IMR-90 (cell line): ENCODE measurements at regions not wholly inside any gene's neighbourhood (a gene's known extent, or its start where the extent isn't known, plus 50 kb on each side); places are given as distances from the start of the nearest gene placed in this dataset.

Source experiments
- ATAC-seq: fragments of 200-7000 bp; cut with Tn5 transposase; 2 replicates; pipeline ENCODE4 v1.9.1; 2020; ENCODE audit warnings: low read depth, mild to moderate bottlenecking, moderate library complexity
- BruUV-seq: library from RNA; stranded (reverse); fragments of 400-500 nt; replicated peaks from 2 replicates; lab custom pipeline; 2021; lab: Mats Ljungman, UMichigan
- CTCF ChIA-PET: fragments of 300-600 bp; formaldehyde crosslinking; extraction: SDS; loops from one replicate; lab custom pipeline; 2021; ENCODE audit warnings: antibody characterized with exemption; lab: Yijun Ruan, JAX
- POLR2A ChIA-PET: fragments of 300-600 bp; sonication (Branson Sonifier 250); formaldehyde crosslinking; loops from one replicate; lab custom pipeline; 2022; ENCODE audit warnings: antibody characterized with exemption; ENCODE audit not compliant: unreplicated experiment; lab: Charles Lee
- DNase-seq: peaks from one replicate; pipeline ENCODE4 v3.0.0; 2013
- H2AFZ ChIP-seq: replicated peaks from 2 replicates; pipeline ENCODE3; 2013; ENCODE audit warnings: low read length, mild to moderate bottlenecking; ENCODE audit not compliant: poor library complexity
- H2AK5ac ChIP-seq: 2 replicates; pipeline ENCODE4 v1.6.1; 2013; ENCODE audit warnings: low read depth, low read length, inconsistent platforms
- H2AK9ac ChIP-seq: replicated peaks from 2 replicates; pipeline ENCODE3; 2013; ENCODE audit warnings: mild to moderate bottlenecking, low read depth, low read length, moderate library complexity; ENCODE audit not compliant: poor library complexity
- H2BK120ac ChIP-seq: 2 replicates; pipeline ENCODE4 v1.6.1; 2013; ENCODE audit warnings: low read depth, low read length, inconsistent platforms
- H2BK15ac ChIP-seq: 3 replicates; pipeline ENCODE4 v1.6.1; 2013; ENCODE audit warnings: low read depth, low read length, inconsistent platforms
- H2BK20ac ChIP-seq: 2 replicates; pipeline ENCODE4 v1.6.1; 2013; ENCODE audit warnings: low read depth, mild to moderate bottlenecking, inconsistent platforms, low read length, moderate library complexity
- H2BK5ac ChIP-seq: 2 replicates; pipeline ENCODE4 v1.6.1; 2013; ENCODE audit warnings: mild to moderate bottlenecking, low read depth, low read length, inconsistent platforms; ENCODE audit not compliant: poor library complexity, severe bottlenecking
- H3K14ac ChIP-seq: replicated peaks from 2 replicates; pipeline ENCODE4 v1.6.1; 2013; ENCODE audit warnings: low read depth, low read length, inconsistent platforms
- H3K18ac ChIP-seq: 2 replicates; pipeline ENCODE4 v1.6.1; 2013; ENCODE audit warnings: low read depth, low read length, control low read depth
- H3K23ac ChIP-seq: 2 replicates; pipeline ENCODE4 v1.6.1; 2013; ENCODE audit warnings: low read depth, low read length, inconsistent platforms
- H3K27ac ChIP-seq: 2 replicates; pipeline ENCODE4 v1.5.1; 2013; ENCODE audit warnings: mild to moderate bottlenecking, control low read depth, low read length; ENCODE audit not compliant: insufficient read depth
- H3K27me3 ChIP-seq: 2 replicates; pipeline ENCODE4 v1.6.1; 2013; ENCODE audit warnings: low read length; ENCODE audit not compliant: control insufficient read depth, insufficient read depth
- H3K36me3 ChIP-seq: 2 replicates; pipeline ENCODE4 v1.6.1; 2013; ENCODE audit warnings: low read length, mixed read lengths; ENCODE audit not compliant: control insufficient read depth, insufficient read depth
- H3K4ac ChIP-seq: 2 replicates; pipeline ENCODE4 v1.6.1; 2013; ENCODE audit warnings: low read depth, low read length, inconsistent platforms
- H3K4me1 ChIP-seq: 2 replicates; pipeline ENCODE4 v1.6.1; 2013; ENCODE audit warnings: low read length, mixed read lengths; ENCODE audit not compliant: control insufficient read depth, insufficient read depth
- H3K4me2 ChIP-seq: 2 replicates; pipeline ENCODE4 v1.6.1; 2013; ENCODE audit warnings: low read depth, mild to moderate bottlenecking, control low read depth, low read length, moderate library complexity
- H3K4me3 ChIP-seq: 2 replicates; pipeline ENCODE4 v1.5.1; 2013; ENCODE audit warnings: low read depth, mild to moderate bottlenecking, control low read depth, low read length, moderate library complexity; ENCODE audit not compliant: insufficient read depth
- H3K56ac ChIP-seq: 2 replicates; pipeline ENCODE4 v1.6.1; 2013; ENCODE audit warnings: low read length, inconsistent platforms; ENCODE audit not compliant: insufficient read depth; ENCODE audit errors: extremely low read depth
- H3K79me1 ChIP-seq, 2 experiments: 2 replicates each; pipeline ENCODE4 v1.6.1; 2013; ENCODE audit warnings: low read length in 2 of 2, inconsistent platforms in 1 of 2, low read depth in 1 of 2
- H3K9ac ChIP-seq: 2 replicates; pipeline ENCODE4 v1.6.1; 2013; ENCODE audit warnings: low read depth, low read length, control low read depth
- H3K9me1 ChIP-seq: 2 replicates; pipeline ENCODE4 v1.6.1; 2013; ENCODE audit warnings: low read length, inconsistent platforms; ENCODE audit not compliant: insufficient read depth
- H3K9me3 ChIP-seq: 2 replicates; pipeline ENCODE4 v1.6.1; 2013; ENCODE audit warnings: low read length; ENCODE audit not compliant: control insufficient read depth, insufficient read depth
- H4K20me1 ChIP-seq: 2 replicates; pipeline ENCODE4 v1.6.1; 2013; ENCODE audit warnings: low read length, inconsistent platforms; ENCODE audit not compliant: insufficient read depth
- H4K5ac ChIP-seq: 2 replicates; pipeline ENCODE4 v1.6.1; 2013; ENCODE audit warnings: mild to moderate bottlenecking, low read depth, low read length, control low read depth
- H4K8ac ChIP-seq, 2 experiments: 2 replicates each; pipeline ENCODE4 v1.6.1; 2013; ENCODE audit warnings: low read depth in 2 of 2, low read length in 2 of 2, control low read depth in 1 of 2, inconsistent platforms in 1 of 2
- H4K91ac ChIP-seq: 2 replicates; pipeline ENCODE4 v1.6.1; 2013; ENCODE audit warnings: low read depth, low read length, inconsistent platforms; ENCODE audit not compliant: insufficient read depth
- BHLHE40 ChIP-seq: fragments of 150-350 bp; IDR thresholded peaks from 2 replicates; pipeline ENCODE4 v1.6.1; 2016; ENCODE audit warnings: mild to moderate bottlenecking, low read depth, low read length
- CEBPB ChIP-seq: IDR thresholded peaks from 2 replicates; pipeline ENCODE4 v1.6.1; 2012; ENCODE audit warnings: low read depth, low read length, improper control_type of control experiment
- CHD1 ChIP-seq: IDR thresholded peaks from 2 replicates; pipeline ENCODE4 v1.6.1; 2012; ENCODE audit warnings: low read depth, low read length, improper control_type of control experiment
- FOS ChIP-seq: fragments of 150-350 bp; IDR thresholded peaks from 2 replicates; pipeline ENCODE4 v1.6.1; 2016; ENCODE audit warnings: low read depth, low read length
- MAZ ChIP-seq: IDR thresholded peaks from 2 replicates; pipeline ENCODE4 v1.6.1; 2012; ENCODE audit warnings: low read depth, mild to moderate bottlenecking, low read length, improper control_type of control experiment, moderate library complexity, borderline replicate concordance
- MXI1 ChIP-seq: IDR thresholded peaks from 2 replicates; pipeline ENCODE4 v1.6.1; 2012; ENCODE audit warnings: low read depth, mild to moderate bottlenecking, low read length, moderate library complexity, borderline replicate concordance
- NFE2L2 ChIP-seq: fragments of 150-350 bp; IDR thresholded peaks from 2 replicates; pipeline ENCODE4 v1.6.1; 2016; ENCODE audit warnings: low read depth, mild to moderate bottlenecking, low read length
- POLR2A ChIP-seq: IDR thresholded peaks from 2 replicates; pipeline ENCODE4 v1.6.1; 2012; ENCODE audit warnings: mild to moderate bottlenecking, low read depth, low read length
- RCOR1 ChIP-seq: IDR thresholded peaks from 2 replicates; pipeline ENCODE4 v1.6.1; 2012; ENCODE audit warnings: mild to moderate bottlenecking, low read length, improper control_type of control experiment; ENCODE audit not compliant: insufficient replicate concordance
- RFX5 ChIP-seq: IDR thresholded peaks from 2 replicates; pipeline ENCODE4 v1.8.0; 2012; ENCODE audit warnings: low read depth, mild to moderate bottlenecking, low read length, moderate library complexity
- WGBS, 2 experiments: methylation state at CpG; one replicate each; pipeline versions ENCODE4 v1.1.5 to v1.1.7; 2013; ENCODE audit warnings: missing lambda C conversion rate in 2 of 2; ENCODE audit not compliant: insufficient read length in 1 of 2; ENCODE audit errors: extremely low coverage in 2 of 2; 5-methylcytosine and 5-hydroxymethylcytosine counted together
- dilution Hi-C: fragments of 300-500 bp; cut with HindIII; formaldehyde crosslinking; loops from one replicate; pipeline ENCODE4 v1.14.3; 2018; ENCODE audit warnings: low sequenced_read_pairs; ENCODE audit not compliant: unreplicated experiment
- in situ Hi-C: fragments of 300-500 bp; cut with MboI; formaldehyde crosslinking; loops from 3 replicates; pipeline ENCODE4 v1.14.3; 2019; ENCODE audit warnings: low sequenced_read_pairs, inconsistent platforms, mixed read lengths
- intact Hi-C: fragments of 100-400 bp; cut with micrococcal nuclease; formaldehyde crosslinking; loops from 2 replicates; pipeline ENCODE4 v1.10.0; 2022
- TF ChIP-seq, protein P1 (sequence below): conservative IDR thresholded peaks from 2 replicates; pipeline ENCODE4 v1.5.1; 2012; ENCODE audit warnings: mild to moderate bottlenecking, low read depth, low read length, improper control_type of control experiment
- TF ChIP-seq, protein P2 (sequence below): fragments of 150-350 bp; IDR thresholded peaks from 2 replicates; pipeline ENCODE4 v1.6.1; 2016; ENCODE audit warnings: low read depth, mild to moderate bottlenecking, low read length, moderate library complexity, borderline replicate concordance
- TF ChIP-seq, protein P3 (sequence below): fragments of 150-350 bp; IDR thresholded peaks from 2 replicates; pipeline ENCODE4 v1.6.1; 2017; ENCODE audit warnings: mild to moderate bottlenecking, antibody characterized with exemption, low read length, low read depth

DNA sequence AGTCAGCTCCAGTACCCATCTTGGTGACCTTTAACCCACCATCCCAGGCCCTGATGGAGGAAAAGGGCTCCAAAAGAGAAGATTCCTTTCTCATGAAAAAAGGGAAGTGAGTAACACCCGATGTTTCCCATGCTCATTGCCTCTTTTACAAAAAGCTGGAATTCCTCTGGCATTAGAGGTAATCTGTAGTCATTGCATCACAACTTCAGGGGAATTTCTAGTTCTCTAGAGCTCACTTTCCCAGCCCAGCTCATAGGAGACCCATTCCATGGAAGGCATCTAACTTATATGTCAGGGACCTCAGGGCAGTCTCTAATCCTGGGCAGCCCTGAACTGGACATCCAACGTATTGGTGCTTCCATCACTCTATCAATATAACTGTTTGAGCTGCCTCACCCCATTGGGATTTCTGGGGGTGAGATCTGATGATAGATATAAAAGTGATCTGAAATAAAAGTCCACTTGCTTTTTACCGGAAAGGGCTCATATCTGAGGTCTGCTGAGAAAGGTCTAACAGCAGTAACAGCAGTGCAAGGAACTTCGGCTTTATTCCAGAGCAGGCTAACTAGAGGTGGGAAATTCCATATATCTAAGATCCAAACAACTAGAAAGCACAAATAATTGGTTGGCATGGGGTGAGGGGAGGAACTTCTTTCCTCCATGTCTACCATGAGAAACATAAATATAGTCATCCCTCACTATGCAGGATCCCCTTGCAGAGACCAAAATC is 106.1 kb downstream of the ETAA1 start:
- intact Hi-C loops (loop anchor here (5.0 kb wide), 1 partner anchor 149 kb away; no protein-coding TSS in a partner anchor), in situ Hi-C loops (no loop called here), dilution Hi-C loops (no loop called here)
- peak overlapping the region; percentile 32 for H2AK9ac ChIP-seq
- no CpG with 5 or more reads among the region's 4 CpGs for WGBS, 2 experiments
- BruUV-seq: no TSS peak
- H3K9me3 ChIP-seq: no peaks in the 10 kb centered on the region
- H3K14ac ChIP-seq: peak overlapping the region; percentile 91
- peak overlapping the region; percentile 11; the same call in 1 of the 2 replicates for H3K4me2 ChIP-seq
- H3K4me1 ChIP-seq: peaks cover 16% of the 10 kb centered on the region
- peak overlapping the region; percentile 81; the same call in 1 of the 2 replicates for H4K5ac ChIP-seq
- CTCF ChIA-PET: interaction anchor here (0.6 kb wide), 1 partner anchor 484 kb away, joined by 4 read pairs; no protein-coding TSS in a partner anchor
- peaks cover 8% of the 10 kb centered on the region for H3K9me1 ChIP-seq
- H3K36me3 ChIP-seq: no peaks in the 10 kb centered on the region
- POLR2A ChIA-PET: interaction anchor here (0.6 kb wide), 1 partner anchor 1025 kb away, joined by 3 read pairs; no protein-coding TSS in a partner anchor
- H3K23ac ChIP-seq: peak overlapping the region; percentile 40; the same call in 1 of the 2 replicates
- H3K4ac ChIP-seq: peak overlapping the region; percentile 91
- no peaks in the 10 kb centered on the region for H3K27me3 ChIP-seq
- H2BK120ac ChIP-seq: peak overlapping the region; percentile 96
- H3K18ac ChIP-seq: peak overlapping the region; percentile 94
- H2BK20ac ChIP-seq: peak overlapping the region; percentile 97
- no peak overlapping the region for H3K9ac ChIP-seq
- H2AK5ac ChIP-seq: peak overlapping the region; percentile 85
- peak overlapping the region; percentile 96 for H2BK5ac ChIP-seq
- H3K4me3 ChIP-seq: no peak overlapping the region
- peak overlapping the region; percentile 85 for H4K91ac ChIP-seq
- H2AFZ ChIP-seq: peak overlapping the region; percentile 46
- peak; percentile 78 for ATAC-seq
- H3K79me1 ChIP-seq: peaks cover 0 to 11% of the 10 kb centered on the region in 2 experiments; a peak in 1 of 4 replicates
- peak overlapping the region; percentile 60 for H3K56ac ChIP-seq
- H4K20me1 ChIP-seq: no peaks in the 10 kb centered on the region
- H4K8ac ChIP-seq: peak overlapping the region; percentile 44 to 88
- peak; percentile 99 for DNase-seq
- H3K27ac ChIP-seq: peak overlapping the region; percentile 67
- H2BK15ac ChIP-seq: peak overlapping the region; percentile 89; the same call in 2 of the 3 replicates
- TF ChIP-seq NFE2L2 (0 out of 2 replicates have a peak, but pooled peaks have one; percentile 18), FOS (peak; percentile 87), MAZ (peak; percentile 52; the same call in 1 of the 2 replicates), POLR2A (0 out of 2 replicates have a peak, but pooled peaks have one; percentile 47), RFX5 (no peak), CEBPB (peak; percentile 96), MXI1 (no peak), CHD1 (0 out of 2 replicates have a peak, but pooled peaks have one; percentile 37), RCOR1 (peak; percentile 76), BHLHE40 (no peak)
- TF ChIP-seq, protein P1, sequence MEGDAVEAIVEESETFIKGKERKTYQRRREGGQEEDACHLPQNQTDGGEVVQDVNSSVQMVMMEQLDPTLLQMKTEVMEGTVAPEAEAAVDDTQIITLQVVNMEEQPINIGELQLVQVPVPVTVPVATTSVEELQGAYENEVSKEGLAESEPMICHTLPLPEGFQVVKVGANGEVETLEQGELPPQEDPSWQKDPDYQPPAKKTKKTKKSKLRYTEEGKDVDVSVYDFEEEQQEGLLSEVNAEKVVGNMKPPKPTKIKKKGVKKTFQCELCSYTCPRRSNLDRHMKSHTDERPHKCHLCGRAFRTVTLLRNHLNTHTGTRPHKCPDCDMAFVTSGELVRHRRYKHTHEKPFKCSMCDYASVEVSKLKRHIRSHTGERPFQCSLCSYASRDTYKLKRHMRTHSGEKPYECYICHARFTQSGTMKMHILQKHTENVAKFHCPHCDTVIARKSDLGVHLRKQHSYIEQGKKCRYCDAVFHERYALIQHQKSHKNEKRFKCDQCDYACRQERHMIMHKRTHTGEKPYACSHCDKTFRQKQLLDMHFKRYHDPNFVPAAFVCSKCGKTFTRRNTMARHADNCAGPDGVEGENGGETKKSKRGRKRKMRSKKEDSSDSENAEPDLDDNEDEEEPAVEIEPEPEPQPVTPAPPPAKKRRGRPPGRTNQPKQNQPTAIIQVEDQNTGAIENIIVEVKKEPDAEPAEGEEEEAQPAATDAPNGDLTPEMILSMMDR: no peak
- TF ChIP-seq, protein P2, sequence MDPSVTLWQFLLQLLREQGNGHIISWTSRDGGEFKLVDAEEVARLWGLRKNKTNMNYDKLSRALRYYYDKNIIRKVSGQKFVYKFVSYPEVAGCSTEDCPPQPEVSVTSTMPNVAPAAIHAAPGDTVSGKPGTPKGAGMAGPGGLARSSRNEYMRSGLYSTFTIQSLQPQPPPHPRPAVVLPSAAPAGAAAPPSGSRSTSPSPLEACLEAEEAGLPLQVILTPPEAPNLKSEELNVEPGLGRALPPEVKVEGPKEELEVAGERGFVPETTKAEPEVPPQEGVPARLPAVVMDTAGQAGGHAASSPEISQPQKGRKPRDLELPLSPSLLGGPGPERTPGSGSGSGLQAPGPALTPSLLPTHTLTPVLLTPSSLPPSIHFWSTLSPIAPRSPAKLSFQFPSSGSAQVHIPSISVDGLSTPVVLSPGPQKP: no peak
- TF ChIP-seq, protein P3, sequence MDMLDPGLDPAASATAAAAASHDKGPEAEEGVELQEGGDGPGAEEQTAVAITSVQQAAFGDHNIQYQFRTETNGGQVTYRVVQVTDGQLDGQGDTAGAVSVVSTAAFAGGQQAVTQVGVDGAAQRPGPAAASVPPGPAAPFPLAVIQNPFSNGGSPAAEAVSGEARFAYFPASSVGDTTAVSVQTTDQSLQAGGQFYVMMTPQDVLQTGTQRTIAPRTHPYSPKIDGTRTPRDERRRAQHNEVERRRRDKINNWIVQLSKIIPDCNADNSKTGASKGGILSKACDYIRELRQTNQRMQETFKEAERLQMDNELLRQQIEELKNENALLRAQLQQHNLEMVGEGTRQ: no peak
